Embryonic facial prominence (tissue), 1 donor: ENCODE measurements at regions not wholly inside any gene's neighbourhood (a gene's known extent, or its start where the extent isn't known, plus 50 kb on each side); places are given as distances from the start of the nearest gene placed in this dataset.
"Not testable (repeated sequence)": the region's sequence is repeated elsewhere in the genome, so short reads cannot be mapped to it uniquely, and the experiment has no call there.

Experiments used
- DNase-seq: peaks from one replicate; pipeline ENCODE4 v3.0.0-alpha.2; 2016; ENCODE audit errors: extremely low spot score

- no peak for DNase-seq
Observed at GRCh38 chr9:89935115-89935514, 330.3 kb downstream of the GADD45G start.

DNA sequence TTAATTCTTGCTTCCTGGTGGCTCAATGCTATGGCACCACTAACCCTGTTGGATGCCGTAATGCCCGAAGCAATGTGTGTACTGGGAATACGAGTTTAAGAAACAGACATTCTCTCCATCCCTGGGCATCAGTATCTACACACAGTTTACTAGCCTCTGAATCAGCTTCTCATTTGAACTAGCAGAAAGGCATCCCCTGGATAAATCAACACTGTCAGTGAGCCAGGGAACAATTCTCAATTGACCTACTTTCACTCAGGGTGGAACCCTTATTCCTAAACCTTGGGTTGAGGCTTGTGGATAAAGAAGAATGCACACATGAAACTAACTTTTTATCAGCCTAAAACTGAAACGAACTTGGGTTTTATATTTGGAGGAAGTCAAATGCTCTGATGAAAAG is 331.0 kb downstream of the GADD45G start:
- DNase-seq, result no peak

GRCh38 chr9:89937051-89937450 is 332.2 kb downstream of the GADD45G start:
- no peak for DNase-seq

DNA sequence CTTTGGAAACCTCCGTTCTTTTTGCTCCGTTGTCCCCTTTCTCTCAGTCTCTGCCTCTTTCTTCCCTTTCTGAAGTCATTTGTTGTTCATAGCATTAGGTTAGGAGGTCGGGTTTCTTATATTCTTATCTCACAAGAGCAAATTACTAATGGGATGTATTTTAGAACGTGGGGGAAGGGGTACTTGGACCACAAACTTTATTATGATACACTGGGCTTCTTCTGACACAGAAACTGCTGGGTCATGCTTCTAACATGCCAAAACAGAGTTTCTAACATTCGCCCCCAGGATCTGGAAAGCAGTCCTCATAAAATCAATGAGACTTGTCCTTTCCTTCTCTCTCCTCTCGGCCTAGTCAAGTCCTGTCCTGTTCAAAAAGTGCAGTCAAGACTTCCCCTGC is 334.4 kb downstream of the GADD45G start:
- DNase-seq, result no peak

- DNase-seq, result no peak
Observed at GRCh38 chr9:89939626-89940292, 334.9 kb downstream of the GADD45G start.

DNA sequence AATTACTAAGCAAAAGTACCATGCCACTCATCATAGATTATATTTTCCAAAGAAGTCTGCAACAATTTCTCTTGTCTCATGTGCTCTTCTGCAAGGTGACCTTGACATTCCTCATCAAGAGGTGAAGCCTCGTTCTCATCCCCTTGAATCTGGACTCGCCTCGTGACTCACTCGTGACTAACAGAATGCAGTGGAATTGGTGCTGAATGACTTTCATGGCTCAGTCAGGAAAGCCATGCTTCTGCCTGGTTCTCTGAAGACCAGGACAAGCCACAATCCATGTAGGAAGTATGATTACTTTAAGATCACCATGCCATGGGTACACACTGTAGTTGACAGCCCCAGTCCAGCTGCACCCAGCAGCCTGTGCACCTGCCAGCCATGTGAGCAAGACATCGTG is 335.8 kb downstream of the GADD45G start:
- DNase-seq, result no peak

- no peak for DNase-seq
Observed at GRCh38 chr9:89941875-89942274, 337.1 kb downstream of the GADD45G start.

GRCh38 chr9:89942643-89943042 is 337.8 kb downstream of the GADD45G start:
- no peak for DNase-seq

GRCh38 chr9:89943309-89943708 is 338.5 kb downstream of the GADD45G start:
- no peak for DNase-seq

DNA sequence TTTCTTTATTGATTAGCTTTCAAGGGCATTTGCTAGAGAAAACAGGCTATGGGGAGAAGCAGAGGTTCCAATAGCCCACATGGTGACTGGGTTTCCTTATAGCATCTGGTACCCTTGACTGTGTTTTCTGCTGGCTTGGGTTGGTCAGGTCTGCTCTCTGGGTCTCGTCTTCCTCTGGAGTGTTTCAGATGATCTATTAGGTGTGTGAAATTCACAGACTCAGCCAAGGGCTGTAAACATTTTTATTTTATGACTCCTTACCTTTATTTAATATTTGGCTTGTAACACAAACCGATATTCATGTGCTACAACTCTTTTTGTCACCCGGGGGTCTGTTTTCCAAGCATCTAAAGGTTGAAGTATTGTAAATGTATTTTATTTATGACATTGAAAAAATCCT is 338.9 kb downstream of the GADD45G start:
- DNase-seq, result no peak

- DNase-seq, result no peak
Observed at GRCh38 chr9:89945133-89945532, 340.3 kb downstream of the GADD45G start.

GRCh38 chr9:89946741-89947140 is 341.9 kb downstream of the GADD45G start:
- DNase-seq, result no peak

DNA sequence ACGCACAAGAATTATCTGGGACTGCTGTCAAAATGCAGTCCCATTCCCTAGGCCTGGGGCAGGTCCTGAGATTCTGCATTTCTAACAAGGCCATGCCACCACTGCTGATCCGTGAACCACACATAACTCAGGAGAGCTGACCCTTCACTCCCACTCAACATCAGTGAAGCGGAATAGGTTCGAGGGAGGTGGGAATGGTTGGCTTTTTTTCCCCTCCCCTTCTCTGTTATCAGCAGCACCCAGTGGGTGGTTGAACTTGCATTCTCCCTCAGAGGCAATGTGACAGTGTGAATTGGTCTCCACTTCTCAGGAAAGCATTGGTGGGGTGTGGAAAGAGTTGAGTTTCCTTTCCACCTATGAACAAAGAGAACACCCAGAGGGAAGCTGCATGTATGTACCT is 344.3 kb downstream of the GADD45G start:
- no peak for DNase-seq

GRCh38 chr9:89951675-89952074 is 346.9 kb downstream of the GADD45G start:
- DNase-seq, result no peak

GRCh38 chr9:89952401-89952800 is 347.6 kb downstream of the GADD45G start:
- no peak for DNase-seq

GRCh38 chr9:89953263-89953662 is 348.5 kb downstream of the GADD45G start:
- DNase-seq, result not testable (repeated sequence)

- no peak for DNase-seq
Observed at GRCh38 chr9:89953824-89954615, 349.2 kb downstream of the GADD45G start.

- DNase-seq, result no peak
Observed at GRCh38 chr9:89955144-89955543, 350.3 kb downstream of the GADD45G start.

GRCh38 chr9:89955626-89956025 is 350.8 kb downstream of the GADD45G start:
- no peak for DNase-seq

- DNase-seq, result no peak
Observed at GRCh38 chr9:89956331-89956730, 351.5 kb downstream of the GADD45G start.

DNA sequence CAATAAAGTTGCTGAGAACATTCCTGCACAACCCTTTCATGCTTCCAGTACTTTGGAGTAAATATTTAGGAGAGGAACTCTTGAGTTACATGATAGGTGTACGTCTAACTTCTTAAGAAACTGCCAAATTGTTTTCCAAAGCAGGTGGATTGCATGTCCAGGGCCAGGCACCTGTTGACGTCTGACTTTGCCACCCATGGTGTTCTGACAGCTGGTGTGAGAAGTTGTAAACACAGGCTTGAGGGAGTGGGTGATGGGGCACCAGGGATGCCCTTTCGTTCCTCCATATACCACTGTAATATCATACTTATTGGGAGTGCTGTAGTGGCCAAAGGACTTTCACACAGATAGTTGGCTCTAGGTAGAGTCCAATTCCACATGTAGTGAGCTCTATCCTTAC is 352.1 kb downstream of the GADD45G start:
- DNase-seq, result no peak

- no peak for DNase-seq
Observed at GRCh38 chr9:89958086-89958485, 353.3 kb downstream of the GADD45G start.

GRCh38 chr9:89961616-89962341 is 357.0 kb downstream of the GADD45G start:
- no peak for DNase-seq
